CD4-positive, alpha-beta memory T cell (primary cell): ENCODE measurements at regions not wholly inside any gene's neighbourhood (a gene's known extent, or its start where the extent isn't known, plus 50 kb on each side); places are given as distances from the start of the nearest gene placed in this dataset.

Experiments used
- CTCF ChIA-PET: fragments of 350-600 bp; sonication (Branson Sonifier 250); formaldehyde crosslinking; loops from one replicate; lab custom pipeline; 2021; ENCODE audit warnings: inconsistent platforms; ENCODE audit not compliant: partially characterized antibody; lab: Charles Lee
- POLR2A ChIA-PET: fragments of 350-600 bp; sonication (Branson Sonifier 250); formaldehyde crosslinking; loops from one replicate; lab custom pipeline; 2021; ENCODE audit not compliant: partially characterized antibody; lab: Charles Lee
- DNase-seq, 5 donors: peaks; one replicate each; pipeline versions ENCODE4 v3.0.0 to v3.0.0-alpha.2; 2020 to 2022; ENCODE audit warnings: mixed read lengths in 1 of 5
- H3K27ac ChIP-seq: one replicate; pipeline ENCODE4 v1.7.0; 2013; ENCODE audit warnings: low read depth, low read length
- H3K27me3 ChIP-seq: 2 replicates; pipeline ENCODE4 v1.7.0; 2013; ENCODE audit warnings: mild to moderate bottlenecking, low read length, moderate library complexity; ENCODE audit not compliant: insufficient read depth
- H3K36me3 ChIP-seq: 2 replicates; pipeline ENCODE4 v1.7.0; 2013; ENCODE audit warnings: mild to moderate bottlenecking, low read length, moderate library complexity; ENCODE audit not compliant: insufficient read depth
- H3K4me1 ChIP-seq: 2 replicates; pipeline ENCODE4 v1.7.0; 2013; ENCODE audit warnings: mild to moderate bottlenecking, low read length, moderate library complexity; ENCODE audit not compliant: insufficient read depth
- H3K4me3 ChIP-seq, 2 donors: one replicate each; pipeline ENCODE4 v1.7.0; 2013; ENCODE audit warnings: low read length in 2 of 2, mild to moderate bottlenecking in 1 of 2
- H3K9me3 ChIP-seq, 2 donors: one replicate each; pipeline ENCODE4 v1.7.0; 2013; ENCODE audit warnings: low read length in 2 of 2, control low read depth in 1 of 2; ENCODE audit not compliant: control insufficient read depth in 1 of 2
- H3K27ac Mint-ChIP-seq, 7 donors: one replicate each; pipeline ENCODE4 v1.8.0; 2020 to 2021; ENCODE audit warnings: mixed read lengths in 7 of 7, mild to moderate bottlenecking in 6 of 7, inconsistent platforms in 3 of 7, moderate library complexity in 3 of 7
- H3K27me3 Mint-ChIP-seq, 2 donors: one replicate each; pipeline ENCODE4 v1.8.0; 2020 to 2021; ENCODE audit warnings: mixed read lengths in 2 of 2
- H3K36me3 Mint-ChIP-seq, 2 donors: one replicate each; pipeline ENCODE4 v1.8.0; 2020 to 2021; ENCODE audit warnings: mixed read lengths in 2 of 2, inconsistent platforms in 1 of 2, mild to moderate bottlenecking in 1 of 2
- H3K4me1 Mint-ChIP-seq, 4 donors: one replicate each; pipeline ENCODE4 v1.8.0; 2020 to 2021; ENCODE audit warnings: mixed read lengths in 4 of 4, mild to moderate bottlenecking in 1 of 4
- H3K4me3 Mint-ChIP-seq, 8 donors: one replicate each; pipeline ENCODE4 v1.8.0; 2020 to 2021; ENCODE audit warnings: mixed read lengths in 8 of 8, mild to moderate bottlenecking in 7 of 8, moderate library complexity in 6 of 8, inconsistent platforms in 3 of 8
- H3K9me3 Mint-ChIP-seq, 8 donors: one replicate each; pipeline ENCODE4 v1.8.0; 2020 to 2021; ENCODE audit warnings: mixed read lengths in 8 of 8, mild to moderate bottlenecking in 5 of 8, inconsistent platforms in 3 of 8, moderate library complexity in 1 of 8
- intact Hi-C: fragments of 100-400 bp; cut with micrococcal nuclease; formaldehyde crosslinking; loops from one replicate; pipeline ENCODE4 v1.15.1; 2023

DNA sequence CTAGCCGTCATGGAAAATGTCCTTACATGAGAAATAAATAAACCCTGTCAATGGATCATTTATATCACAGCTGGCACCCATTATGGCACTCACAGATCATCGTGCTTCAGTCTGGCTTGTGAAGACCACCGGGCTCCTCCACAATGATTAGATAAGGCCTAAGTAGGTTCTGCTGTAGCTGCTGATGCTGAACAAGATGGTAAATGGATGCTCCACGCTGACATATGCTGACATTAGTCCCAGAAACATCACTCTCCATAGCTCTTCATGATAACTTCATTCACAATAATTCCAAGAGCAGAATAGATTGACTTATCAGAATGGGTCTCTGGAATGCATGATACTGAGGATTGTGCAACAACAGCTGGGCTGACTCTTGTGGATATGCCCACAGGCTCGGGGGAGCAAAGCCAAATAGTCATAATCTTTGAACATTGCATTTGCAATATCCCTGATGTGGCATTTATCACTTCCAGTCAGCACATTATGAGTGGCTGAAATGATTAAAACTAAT lies 63.8 kb upstream of the RXFP2 start:
- Histone ChIP-seq H3K4me1 (no peaks in the 10 kb centered on the region), H3K36me3 (no peaks in the 10 kb centered on the region), H3K27ac (no peak overlapping the region), H3K4me3 (no peak overlapping the region), H3K27me3 (no peaks in the 10 kb centered on the region), H3K9me3 (no peaks in the 10 kb centered on the region)
- Mint-ChIP-seq H3K36me3 (no peaks in the 10 kb centered on the region), H3K27me3 (peaks cover 0 to 4% of the 10 kb centered on the region in 2 donors), H3K4me1 (no peaks in the 10 kb centered on the region), H3K27ac (no peak overlapping the region), H3K4me3 (no peak overlapping the region), H3K9me3 (peaks cover 0 to 13% (median 4%) of the 10 kb centered on the region in 8 donors)
- intact Hi-C loops, result no loop called here
- POLR2A ChIA-PET, result interaction anchor here (1.0 kb wide), 1 partner anchor 10 kb away, joined by 3 read pairs; no protein-coding TSS in a partner anchor
- no peak for DNase-seq
- CTCF ChIA-PET, result no interaction called here

DNA sequence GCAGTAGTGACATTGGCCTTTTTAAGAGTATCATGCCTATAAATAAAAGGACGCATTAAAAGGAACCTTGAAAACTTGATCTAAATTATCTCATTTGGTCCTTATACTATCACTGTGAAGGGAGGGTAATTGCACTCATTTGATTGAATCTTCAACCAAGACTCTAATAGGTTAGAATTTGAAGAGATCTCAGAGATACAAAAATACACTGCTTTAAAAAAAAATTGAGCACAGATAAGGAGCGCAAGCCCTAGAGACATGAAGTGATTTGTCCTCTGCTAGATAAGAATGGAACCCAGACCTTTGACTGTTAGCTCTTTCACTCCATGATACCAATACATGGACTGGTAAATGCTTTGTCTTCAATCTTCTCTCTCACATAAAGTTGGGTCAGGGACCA lies 58.2 kb upstream of the RXFP2 start:
- intact Hi-C loops, result no loop called here
- Mint-ChIP-seq H3K27ac (no peak overlapping the region), H3K9me3 (peaks cover 0 to 8% (median 2%) of the 10 kb centered on the region in 8 donors), H3K4me3 (no peak overlapping the region), H3K4me1 (no peaks in the 10 kb centered on the region), H3K27me3 (peaks cover 1 to 2% of the 10 kb centered on the region in 2 donors), H3K36me3 (no peaks in the 10 kb centered on the region)
- Histone ChIP-seq H3K27ac (no peak overlapping the region), H3K27me3 (no peaks in the 10 kb centered on the region), H3K9me3 (no peaks in the 10 kb centered on the region), H3K36me3 (no peaks in the 10 kb centered on the region), H3K4me3 (no peak overlapping the region), H3K4me1 (no peaks in the 10 kb centered on the region)
- no peak for DNase-seq
- POLR2A ChIA-PET, result no interaction called here
- CTCF ChIA-PET, result no interaction called here

DNA sequence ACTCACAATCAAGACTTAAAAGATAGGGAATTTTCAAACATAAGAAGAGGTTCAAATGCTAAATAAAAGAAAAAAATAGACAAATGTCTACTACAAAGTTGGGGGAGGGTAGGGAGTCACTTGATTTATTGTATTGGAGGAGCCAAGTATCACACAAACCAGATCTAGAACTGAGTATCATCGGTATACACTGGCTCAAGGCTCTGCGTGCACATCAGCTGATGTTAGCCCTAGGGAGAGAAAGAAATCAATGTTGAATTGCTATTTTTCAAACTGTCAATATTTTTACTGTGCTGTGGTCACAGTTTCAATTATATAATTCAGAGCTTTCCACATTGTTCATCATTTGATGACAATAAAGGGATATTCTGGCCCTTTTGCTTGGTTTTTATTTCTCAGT lies 54.9 kb upstream of the RXFP2 start:
- no peaks in the 10 kb centered on the region for H3K9me3 ChIP-seq
- no peak overlapping the region for H3K4me3 ChIP-seq
- ChIA-PET CTCF (no interaction called here), POLR2A (no interaction called here)
- Mint-ChIP-seq H3K4me3 (no peak overlapping the region), H3K36me3 (no peaks in the 10 kb centered on the region), H3K27ac (no peak overlapping the region), H3K9me3 (peaks cover 0 to 5% (median 1%) of the 10 kb centered on the region in 8 donors), H3K27me3 (peaks cover 1 to 4% of the 10 kb centered on the region in 2 donors), H3K4me1 (no peaks in the 10 kb centered on the region)
- no peak overlapping the region for H3K27ac ChIP-seq
- H3K4me1 ChIP-seq, result no peaks in the 10 kb centered on the region
- H3K27me3 ChIP-seq, result no peaks in the 10 kb centered on the region
- intact Hi-C loops, result no loop called here
- H3K36me3 ChIP-seq, result no peaks in the 10 kb centered on the region
- DNase-seq, result no peak

DNA sequence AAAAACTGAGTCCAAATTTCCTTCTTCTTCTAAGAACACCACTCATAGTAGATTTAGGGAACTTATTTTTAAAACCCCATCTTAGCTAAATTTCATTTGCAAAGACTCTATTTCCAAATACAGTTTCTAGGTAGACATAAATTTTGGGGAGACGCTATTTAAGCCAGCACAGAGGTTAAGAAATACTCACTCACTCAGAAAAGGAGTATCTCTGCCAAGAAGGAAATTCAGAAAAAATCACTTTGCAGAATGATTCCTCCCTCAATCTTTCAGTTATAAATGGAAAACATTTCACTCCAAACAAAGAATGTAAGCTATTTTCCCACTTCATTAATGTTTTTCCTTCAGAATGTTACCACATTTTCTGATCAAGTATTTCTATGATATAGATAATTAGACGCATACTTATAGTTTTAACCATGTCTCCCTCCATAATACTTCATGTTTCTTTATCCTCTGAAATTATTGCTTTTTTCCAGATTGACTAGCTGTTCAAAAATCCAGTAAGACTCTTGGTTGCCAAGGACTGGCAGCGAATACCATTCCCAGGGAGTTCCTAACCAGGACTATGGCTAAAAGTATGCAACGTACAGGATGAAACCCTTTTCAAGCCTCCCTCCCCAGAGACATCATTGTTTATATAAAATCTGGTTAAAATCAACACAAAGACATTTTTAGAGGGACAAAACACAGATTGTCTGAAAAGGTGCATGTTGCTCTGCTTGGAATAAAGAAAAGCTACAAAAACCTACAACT lies 52.5 kb upstream of the RXFP2 start:
- H3K9me3 Mint-ChIP-seq, result peaks cover 0 to 11% (median 0%) of the 10 kb centered on the region in 8 donors
- DNase-seq, result no peak
- H3K27me3 Mint-ChIP-seq, result peaks cover 2 to 5% of the 10 kb centered on the region in 2 donors
- no peak overlapping the region for H3K27ac Mint-ChIP-seq
- H3K36me3 Mint-ChIP-seq, result no peaks in the 10 kb centered on the region
- POLR2A ChIA-PET, result no interaction called here
- Histone ChIP-seq H3K4me1 (no peaks in the 10 kb centered on the region), H3K27me3 (no peaks in the 10 kb centered on the region), H3K27ac (no peak overlapping the region), H3K4me3 (no peak overlapping the region), H3K36me3 (no peaks in the 10 kb centered on the region), H3K9me3 (no peaks in the 10 kb centered on the region)
- no peak overlapping the region for H3K4me3 Mint-ChIP-seq
- H3K4me1 Mint-ChIP-seq, result no peaks in the 10 kb centered on the region
- CTCF ChIA-PET, result no interaction called here
- intact Hi-C loops, result no loop called here
